HG02884 (cell line): ENCODE measurements at regions not wholly inside any gene's neighbourhood (a gene's known extent, or its start where the extent isn't known, plus 50 kb on each side); places are given as distances from the start of the nearest gene placed in this dataset.

Experiments
- ATAC-seq: cut with Tn5 transposase; IDR thresholded peaks from one replicate; pipeline ENCODE4 v1.9.1; 2021; ENCODE audit warnings: mild to moderate bottlenecking, moderate library complexity; ENCODE audit not compliant: unreplicated experiment

- no peak for ATAC-seq
Measured at GRCh38 chr11:80900265-80900664, 1459.4 kb upstream of the TENM4 start.

DNA sequence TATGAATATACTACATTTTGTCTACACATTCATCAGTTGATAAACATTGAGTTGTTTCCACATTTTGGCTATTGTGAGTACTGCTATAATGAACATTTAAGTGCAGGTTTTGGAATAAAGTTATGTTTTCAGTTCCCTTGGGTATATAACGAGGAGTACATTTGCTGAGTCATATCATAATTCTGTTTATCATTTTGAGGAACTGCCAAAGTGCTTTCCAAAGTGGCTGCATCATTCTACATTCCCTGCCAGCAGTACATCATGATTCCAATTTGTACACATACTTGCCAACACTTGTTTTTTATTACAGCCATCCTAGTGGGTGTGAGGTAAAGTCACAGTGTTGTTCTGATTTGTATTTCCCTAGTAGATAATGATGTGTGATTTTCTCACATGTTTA is 1458.6 kb upstream of the TENM4 start:
- ATAC-seq: peak; percentile 69

DNA sequence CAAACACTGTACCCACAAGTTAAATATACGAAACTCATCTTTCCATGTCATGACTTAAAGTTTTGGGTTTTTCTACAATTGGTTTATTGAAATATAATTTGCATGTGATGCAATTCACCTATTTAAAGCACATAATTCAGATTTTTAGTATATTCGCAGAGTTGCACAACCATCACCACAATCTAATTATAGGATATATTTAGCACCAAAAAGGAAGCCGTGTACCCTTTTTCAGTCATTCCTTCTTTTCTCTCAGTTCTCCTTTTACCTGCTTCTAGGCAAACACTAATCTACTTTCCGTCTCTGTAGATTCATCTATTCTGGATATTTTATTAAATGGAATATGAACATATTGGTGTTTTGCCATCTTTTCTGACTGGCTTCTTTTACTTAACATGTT is 1458.1 kb upstream of the TENM4 start:
- ATAC-seq: peak; percentile 41

GRCh38 chr11:80886684-80887083 is 1445.9 kb upstream of the TENM4 start:
- no peak for ATAC-seq

DNA sequence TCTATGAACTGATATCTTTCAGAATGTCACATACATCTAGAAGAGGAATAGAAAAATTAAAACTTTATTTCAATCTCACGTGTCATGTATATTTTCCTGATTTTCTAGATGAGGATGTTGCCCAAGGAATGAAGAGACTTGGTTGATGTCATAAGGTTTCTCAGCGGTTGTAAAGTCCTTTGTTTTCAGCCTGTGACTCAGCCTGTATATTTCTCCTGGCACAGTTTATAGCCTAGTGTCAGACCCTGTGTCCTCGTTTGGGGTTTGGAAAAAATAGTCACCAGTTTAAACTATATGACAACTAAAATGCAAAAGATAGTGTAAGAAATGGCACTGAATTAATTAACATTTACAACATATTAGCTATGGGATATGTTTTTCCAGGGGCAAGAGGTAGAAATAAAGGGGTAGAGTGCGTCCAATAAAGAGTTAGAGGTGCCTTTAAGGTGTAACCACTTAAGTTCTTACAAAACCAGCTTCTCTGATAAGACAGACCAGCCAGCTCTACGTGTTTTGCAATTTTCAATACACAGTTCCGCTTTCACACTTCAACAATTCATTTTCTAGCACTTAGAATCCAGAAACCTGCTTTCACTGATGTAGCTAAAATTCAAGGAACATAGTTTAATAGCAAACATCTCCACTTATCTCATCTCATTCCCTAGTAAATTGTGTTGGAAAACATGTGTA is 1432.6 kb upstream of the TENM4 start:
- peak; percentile 56 for ATAC-seq

GRCh38 chr11:80872116-80872728 is 1431.4 kb upstream of the TENM4 start:
- no peak for ATAC-seq

GRCh38 chr11:80868831-80869230 is 1428.0 kb upstream of the TENM4 start:
- ATAC-seq: no peak

DNA sequence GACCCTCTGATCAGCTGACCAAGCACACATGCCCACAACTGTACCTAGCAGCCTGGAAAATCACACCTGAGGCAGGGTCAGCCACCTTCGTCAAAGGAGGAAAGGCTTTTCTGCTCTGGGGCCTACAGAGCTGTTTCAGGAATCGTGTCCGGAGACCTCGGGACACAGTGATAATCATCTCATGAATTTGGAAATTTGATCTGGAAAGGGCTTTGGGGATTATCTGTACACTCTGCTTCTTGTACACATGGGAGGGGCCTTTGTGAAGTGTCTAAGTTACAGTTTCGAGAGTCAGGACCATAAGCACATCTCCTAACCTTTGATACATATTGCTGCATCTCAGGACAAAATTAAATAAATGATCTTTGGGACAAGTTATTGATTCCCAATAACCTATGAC is 1421.2 kb upstream of the TENM4 start:
- ATAC-seq: no peak

DNA sequence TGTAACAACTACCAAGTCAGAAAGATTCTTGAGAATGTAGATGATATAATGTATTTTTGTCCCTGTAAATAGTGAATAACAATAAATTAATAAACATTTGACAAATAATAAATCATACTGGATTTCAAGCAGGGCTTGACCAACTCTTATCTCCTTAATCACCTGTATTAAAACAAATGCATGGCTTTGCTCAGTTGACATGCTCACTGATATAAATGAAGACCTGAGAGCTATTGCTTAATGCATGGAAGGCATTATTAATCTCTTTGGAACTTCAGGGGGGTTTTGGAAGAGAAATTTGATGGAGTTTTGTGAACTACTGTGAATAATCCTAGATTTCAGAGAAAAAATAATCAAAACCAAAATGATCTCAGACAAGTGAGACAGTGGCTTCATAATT is 1420.4 kb upstream of the TENM4 start:
- ATAC-seq: no peak

- no peak for ATAC-seq
Measured at GRCh38 chr11:80860632-80861031, 1419.8 kb upstream of the TENM4 start.

GRCh38 chr11:80856066-80856465 is 1415.2 kb upstream of the TENM4 start:
- ATAC-seq: no peak

DNA sequence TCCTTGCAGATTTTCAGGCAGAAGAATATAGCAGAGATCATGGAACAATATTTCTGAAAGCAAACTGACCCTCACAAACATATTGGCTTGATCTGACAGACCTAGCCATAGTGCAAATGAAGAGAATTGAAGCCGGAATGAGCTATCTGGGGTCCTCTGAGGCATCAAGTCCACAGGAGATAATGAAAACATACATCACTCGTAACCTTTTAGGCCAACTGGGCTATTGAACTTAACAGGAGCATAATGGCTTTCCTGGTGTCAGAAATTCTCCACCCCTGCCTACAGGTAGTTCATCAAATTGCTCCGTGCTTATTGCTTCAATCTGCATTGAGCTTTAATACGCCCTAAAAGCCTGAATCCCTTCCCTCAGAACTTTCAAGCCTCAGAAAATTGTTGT is 1414.6 kb upstream of the TENM4 start:
- no peak for ATAC-seq

- peak; percentile 64 for ATAC-seq
Measured at GRCh38 chr11:80849253-80849652, 1408.4 kb upstream of the TENM4 start.

DNA sequence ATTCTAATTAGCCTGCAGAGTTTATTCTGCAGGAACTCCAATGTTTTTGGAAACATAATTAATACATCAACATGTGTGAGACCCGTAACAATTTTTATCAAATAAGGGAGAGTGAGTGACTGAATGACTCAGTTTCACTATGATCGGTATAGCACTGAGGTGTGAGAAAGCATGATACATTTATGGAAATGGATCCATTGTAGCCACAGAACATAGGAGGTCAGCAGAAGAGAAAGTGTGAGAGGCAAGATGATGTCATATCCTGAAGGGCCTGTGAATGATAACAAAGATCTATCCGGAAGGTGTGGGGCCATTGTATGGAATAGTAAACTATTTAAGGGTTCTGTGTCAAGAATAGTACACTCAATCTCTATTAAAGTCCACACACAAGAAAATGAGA is 1406.1 kb upstream of the TENM4 start:
- ATAC-seq: peak; percentile 83

- ATAC-seq: no peak
Measured at GRCh38 chr11:80846442-80846841, 1405.6 kb upstream of the TENM4 start.

DNA sequence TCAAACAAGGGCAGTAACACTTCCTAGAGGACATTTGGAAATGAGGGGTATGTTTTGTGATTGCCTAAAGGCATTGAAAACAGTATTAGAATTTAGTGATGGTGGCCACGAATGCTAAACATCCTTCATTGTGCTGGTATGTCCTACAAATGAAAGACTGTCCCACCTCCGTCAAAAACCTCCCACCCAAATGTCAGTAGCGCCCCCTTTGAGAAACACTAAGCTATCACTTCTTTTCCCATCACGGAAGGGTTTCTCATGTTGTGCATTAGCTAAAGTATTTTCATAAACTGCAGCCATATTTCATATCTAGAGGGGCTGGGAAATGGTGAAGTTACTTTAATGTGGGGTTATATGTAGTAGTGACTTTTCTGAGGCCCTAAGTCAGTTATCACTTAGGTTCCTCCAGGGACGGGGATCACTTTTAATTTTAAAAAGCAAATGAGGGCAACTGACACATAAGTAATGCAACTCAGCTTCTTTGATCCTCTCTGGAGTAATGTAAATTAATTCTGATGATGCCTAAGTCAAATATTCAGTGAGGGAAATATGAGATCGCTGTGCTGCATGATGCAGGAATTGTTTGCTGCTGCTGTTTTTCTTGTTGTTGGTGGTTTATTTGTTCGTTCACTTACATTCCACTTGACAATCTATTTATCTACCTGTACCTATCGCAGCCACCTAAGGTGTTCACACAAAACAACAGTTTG is 1403.4 kb upstream of the TENM4 start:
- no peak for ATAC-seq

DNA sequence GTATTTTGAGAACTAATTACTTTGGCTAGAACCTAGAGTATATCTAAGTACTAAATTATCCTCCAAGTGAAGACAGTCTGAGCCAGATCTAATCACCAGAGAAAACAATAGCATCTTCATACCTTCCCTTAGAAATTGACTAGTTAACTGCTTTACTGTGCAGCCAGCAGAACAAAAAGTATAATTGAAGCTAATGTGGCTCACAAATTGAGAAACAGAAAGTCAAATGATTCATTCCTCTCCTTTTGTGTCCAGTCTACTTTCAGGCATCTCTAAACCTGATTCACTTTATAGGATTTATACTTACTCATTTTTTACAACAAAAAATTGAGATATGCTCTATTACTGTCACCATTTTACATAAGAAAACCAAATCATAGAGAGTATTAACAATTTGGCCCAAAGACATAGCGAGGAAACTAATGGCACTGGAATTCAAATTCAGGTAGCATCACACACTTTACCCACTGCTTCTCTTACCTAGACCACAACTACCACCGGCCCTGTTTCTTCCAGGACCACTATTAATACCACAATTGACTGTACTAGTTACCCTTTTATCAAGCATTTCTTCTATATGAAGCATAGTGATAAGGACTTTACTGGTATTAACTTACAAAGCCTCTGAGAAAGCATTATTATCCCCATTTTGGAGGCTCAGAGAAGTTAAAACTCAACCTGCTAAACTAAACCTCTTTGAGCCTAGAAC is 1402.6 kb upstream of the TENM4 start:
- peak; percentile 45 for ATAC-seq

- ATAC-seq: no peak
Measured at GRCh38 chr11:80842246-80842645, 1401.4 kb upstream of the TENM4 start.

DNA sequence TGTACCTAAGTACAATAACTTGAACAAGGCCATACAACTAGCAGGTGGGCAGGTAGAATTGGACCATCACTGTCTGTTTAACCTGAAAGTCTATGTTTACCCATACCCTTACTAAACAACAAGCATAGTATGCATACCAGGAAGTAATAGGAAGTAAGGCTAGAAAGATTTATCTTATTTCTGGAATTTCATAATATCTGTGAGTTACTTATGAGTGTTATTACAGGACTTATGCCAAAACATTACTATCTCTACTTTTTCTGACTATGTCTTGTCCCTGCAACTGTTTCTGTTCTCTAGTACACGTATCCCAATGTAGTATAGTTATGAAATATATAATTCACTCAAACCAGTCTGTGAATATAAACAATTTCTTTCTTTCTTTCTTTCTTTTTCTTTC is 1400.8 kb upstream of the TENM4 start:
- no peak for ATAC-seq

- ATAC-seq: no peak
Measured at GRCh38 chr11:80838153-80838552, 1397.3 kb upstream of the TENM4 start.

GRCh38 chr11:80837051-80837450 is 1396.2 kb upstream of the TENM4 start:
- ATAC-seq: no peak

GRCh38 chr11:80831374-80831773 is 1390.5 kb upstream of the TENM4 start:
- no peak for ATAC-seq
